IMR-90 (cell line): ENCODE measurements at regions not wholly inside any gene's neighbourhood (a gene's known extent, or its start where the extent isn't known, plus 50 kb on each side); places are given as distances from the start of the nearest gene placed in this dataset.

Source experiments
- BHLHE40 ChIP-seq: fragments of 150-350 bp; IDR thresholded peaks from 2 replicates; pipeline ENCODE4 v1.6.1; 2016; ENCODE audit warnings: mild to moderate bottlenecking, low read depth, low read length
- CEBPB ChIP-seq: IDR thresholded peaks from 2 replicates; pipeline ENCODE4 v1.6.1; 2012; ENCODE audit warnings: low read depth, low read length, improper control_type of control experiment
- CHD1 ChIP-seq: IDR thresholded peaks from 2 replicates; pipeline ENCODE4 v1.6.1; 2012; ENCODE audit warnings: low read depth, low read length, improper control_type of control experiment
- MAZ ChIP-seq: IDR thresholded peaks from 2 replicates; pipeline ENCODE4 v1.6.1; 2012; ENCODE audit warnings: low read depth, mild to moderate bottlenecking, low read length, improper control_type of control experiment, moderate library complexity, borderline replicate concordance
- MXI1 ChIP-seq: IDR thresholded peaks from 2 replicates; pipeline ENCODE4 v1.6.1; 2012; ENCODE audit warnings: low read depth, mild to moderate bottlenecking, low read length, moderate library complexity, borderline replicate concordance
- NFE2L2 ChIP-seq: fragments of 150-350 bp; IDR thresholded peaks from 2 replicates; pipeline ENCODE4 v1.6.1; 2016; ENCODE audit warnings: low read depth, mild to moderate bottlenecking, low read length
- POLR2A ChIP-seq: IDR thresholded peaks from 2 replicates; pipeline ENCODE4 v1.6.1; 2012; ENCODE audit warnings: mild to moderate bottlenecking, low read depth, low read length
- RAD21 ChIP-seq: IDR thresholded peaks from 2 replicates; pipeline ENCODE4 v1.6.1; 2012; ENCODE audit warnings: low read length, improper control_type of control experiment
- RFX5 ChIP-seq: IDR thresholded peaks from 2 replicates; pipeline ENCODE4 v1.8.0; 2012; ENCODE audit warnings: low read depth, mild to moderate bottlenecking, low read length, moderate library complexity
- SMC3 ChIP-seq: fragments of 150-350 bp; IDR thresholded peaks from 2 replicates; pipeline ENCODE4 v1.6.1; 2016; ENCODE audit warnings: low read depth, mild to moderate bottlenecking, antibody characterized with exemption, low read length, moderate library complexity
- TF ChIP-seq, protein P1 (sequence below): conservative IDR thresholded peaks from 2 replicates; pipeline ENCODE4 v1.5.1; 2012; ENCODE audit warnings: mild to moderate bottlenecking, low read depth, low read length, improper control_type of control experiment

DNA sequence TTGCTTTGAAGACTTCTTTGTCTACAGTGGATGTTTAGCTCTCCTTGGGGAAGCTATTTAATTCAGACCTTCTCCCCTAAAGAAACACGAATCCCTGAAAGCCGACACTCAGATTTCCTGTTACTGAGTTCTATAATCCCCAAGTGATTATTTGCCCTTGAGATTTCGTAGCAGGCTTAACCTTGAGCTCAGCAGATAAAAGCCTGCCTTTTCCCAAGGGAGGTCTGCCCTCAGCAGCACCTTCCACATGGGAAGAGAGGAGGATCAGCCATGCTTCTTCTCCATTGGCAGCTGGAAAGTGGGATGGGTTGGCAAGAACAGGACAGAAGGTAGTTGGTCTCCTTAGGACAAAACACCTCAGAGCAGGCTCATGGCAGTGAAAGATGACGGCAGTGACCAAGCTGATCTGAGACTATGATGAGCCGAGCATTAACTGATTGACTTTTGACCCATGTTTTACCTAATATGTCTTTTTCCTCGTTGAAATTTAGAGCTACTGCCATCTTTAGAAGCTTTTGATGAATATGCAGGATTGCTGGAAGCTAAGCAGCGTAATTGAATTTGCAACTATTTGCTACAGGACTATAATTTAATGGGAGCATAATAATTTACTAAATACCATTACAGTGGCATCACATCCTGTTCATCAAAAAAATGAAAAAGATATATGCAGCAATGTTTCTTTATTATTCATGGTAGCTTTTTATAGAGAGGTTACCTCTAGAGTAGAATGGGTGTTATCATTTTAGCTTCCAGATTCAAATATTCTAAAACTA, 511.1 kb upstream of the ID2 start:
- TF ChIP-seq, protein P1, sequence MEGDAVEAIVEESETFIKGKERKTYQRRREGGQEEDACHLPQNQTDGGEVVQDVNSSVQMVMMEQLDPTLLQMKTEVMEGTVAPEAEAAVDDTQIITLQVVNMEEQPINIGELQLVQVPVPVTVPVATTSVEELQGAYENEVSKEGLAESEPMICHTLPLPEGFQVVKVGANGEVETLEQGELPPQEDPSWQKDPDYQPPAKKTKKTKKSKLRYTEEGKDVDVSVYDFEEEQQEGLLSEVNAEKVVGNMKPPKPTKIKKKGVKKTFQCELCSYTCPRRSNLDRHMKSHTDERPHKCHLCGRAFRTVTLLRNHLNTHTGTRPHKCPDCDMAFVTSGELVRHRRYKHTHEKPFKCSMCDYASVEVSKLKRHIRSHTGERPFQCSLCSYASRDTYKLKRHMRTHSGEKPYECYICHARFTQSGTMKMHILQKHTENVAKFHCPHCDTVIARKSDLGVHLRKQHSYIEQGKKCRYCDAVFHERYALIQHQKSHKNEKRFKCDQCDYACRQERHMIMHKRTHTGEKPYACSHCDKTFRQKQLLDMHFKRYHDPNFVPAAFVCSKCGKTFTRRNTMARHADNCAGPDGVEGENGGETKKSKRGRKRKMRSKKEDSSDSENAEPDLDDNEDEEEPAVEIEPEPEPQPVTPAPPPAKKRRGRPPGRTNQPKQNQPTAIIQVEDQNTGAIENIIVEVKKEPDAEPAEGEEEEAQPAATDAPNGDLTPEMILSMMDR: no peak
- no peak for TF ChIP-seq RFX5
- no peak for TF ChIP-seq POLR2A
- no peak for TF ChIP-seq CEBPB
- no peak for TF ChIP-seq SMC3
- TF ChIP-seq MXI1: no peak
- TF ChIP-seq BHLHE40: no peak
- TF ChIP-seq MAZ: no peak
- TF ChIP-seq NFE2L2: no peak
- no peak for TF ChIP-seq CHD1
- TF ChIP-seq RAD21: no peak
